ENCODE measurements at regions not wholly inside any gene's neighbourhood (a gene's known extent, or its start where the extent isn't known, plus 50 kb on each side); places are given as distances from the start of the nearest gene placed in this dataset.

- Histone ChIP-seq H3K36me3 (ENCODE audit: control insufficient read depth in 2 of 2, insufficient read depth in 1 of 2, low read length in 2 of 2) (no peaks in the 10 kb centered on the region), H3K9me3 (ENCODE audit: control insufficient read depth, insufficient read depth, low read depth, low read length) (no peaks in the 10 kb centered on the region), H3K27ac (ENCODE audit: extremely low read depth, low read depth, low read length) (no peak overlapping the region), H3K4me1 (ENCODE audit: control insufficient read depth, insufficient read depth, low read length) (no peaks in the 10 kb centered on the region), H3K4me3 (ENCODE audit: low read depth, low read length) (no peak overlapping the region)
- CTCF ChIA-PET, result no interaction called here
- POLR2A ChIA-PET, result no interaction called here
- TF ChIP-seq ZNF596 (tag by site-specific recombination; IDR thresholded peaks at IDR 0.05), result no peak
- no peak for TF ChIP-seq ZBTB49 (tag by site-specific recombination; IDR thresholded peaks at IDR 0.05; ENCODE audit: low read depth)
- no peak for TF ChIP-seq ZNF19 (tag by site-specific recombination; IDR thresholded peaks at IDR 0.05; ENCODE audit: low read depth)
- no peak for TF ChIP-seq SP2 (tag by site-specific recombination; IDR thresholded peaks at IDR 0.05)
- TF ChIP-seq ZNF473 (tag by site-specific recombination; IDR thresholded peaks at IDR 0.05), result no peak
- TF ChIP-seq ZNF701 (tag by site-specific recombination; IDR thresholded peaks at IDR 0.05), result no peak
- no peak for TF ChIP-seq ZSCAN16 (tag by site-specific recombination; IDR thresholded peaks at IDR 0.05)
Observed at GRCh38 chr2:114108824-114109416, 219.0 kb downstream of the ACTR3 start.

GRCh38 chr2:114111329-114111728 lies 221.4 kb downstream of the ACTR3 start:
- no peaks in the 10 kb centered on the region for H3K36me3 ChIP-seq (ENCODE audit: control insufficient read depth in 2 of 2, insufficient read depth in 1 of 2, low read length in 2 of 2)
- ChIA-PET POLR2A (no interaction called here), CTCF (no interaction called here)
- H3K9me3 ChIP-seq (ENCODE audit: control insufficient read depth, insufficient read depth, low read depth, low read length), result no peaks in the 10 kb centered on the region
- no peak overlapping the region for H3K4me3 ChIP-seq (ENCODE audit: low read depth, low read length)
- H3K27ac ChIP-seq (ENCODE audit: extremely low read depth, low read depth, low read length), result no peak overlapping the region
- no peak for TF ChIP-seq ZNF837 (tag by site-specific recombination; IDR thresholded peaks at IDR 0.05)
- TF ChIP-seq OVOL3 (tag by site-specific recombination; IDR thresholded peaks at IDR 0.05), result no peak
- no peak for TF ChIP-seq ZBTB49 (tag by site-specific recombination; IDR thresholded peaks at IDR 0.05; ENCODE audit: low read depth)
- no peak for TF ChIP-seq ZNF366 (tag by site-specific recombination; conservative IDR thresholded peaks at IDR 0.05)
- no peak for TF ChIP-seq ZBTB20 (tag by site-specific recombination; IDR thresholded peaks at IDR 0.05)
- no peak for TF ChIP-seq PRDM10 (tag by site-specific recombination; IDR thresholded peaks at IDR 0.05)
- no peak for TF ChIP-seq TRIM28 (IDR thresholded peaks at IDR 0.05; ENCODE audit: borderline replicate concordance, low read length)
- no peak for TF ChIP-seq ZNF114 (tag by site-specific recombination; IDR thresholded peaks at IDR 0.05)
- H3K4me1 ChIP-seq (ENCODE audit: control insufficient read depth, insufficient read depth, low read length), result no peaks in the 10 kb centered on the region

GRCh38 chr2:114113518-114113917 lies 223.6 kb downstream of the ACTR3 start:
- Histone ChIP-seq H3K4me3 (ENCODE audit: low read depth, low read length) (no peak overlapping the region), H3K36me3 (ENCODE audit: control insufficient read depth in 2 of 2, insufficient read depth in 1 of 2, low read length in 2 of 2) (no peaks in the 10 kb centered on the region), H3K27ac (ENCODE audit: extremely low read depth, low read depth, low read length) (no peak overlapping the region), H3K9me3 (ENCODE audit: control insufficient read depth, insufficient read depth, low read depth, low read length) (no peaks in the 10 kb centered on the region), H3K4me1 (ENCODE audit: control insufficient read depth, insufficient read depth, low read length) (no peaks in the 10 kb centered on the region)
- CTCF ChIA-PET, result no interaction called here
- POLR2A ChIA-PET, result no interaction called here
- TF ChIP-seq ZNF404 (tag by site-specific recombination; IDR thresholded peaks at IDR 0.05), result no peak
- no peak for TF ChIP-seq BCL11A (tag by site-specific recombination; IDR thresholded peaks at IDR 0.05; ENCODE audit: low read depth)
- no peak for TF ChIP-seq WT1 (tag by site-specific recombination; IDR thresholded peaks at IDR 0.05)
- TF ChIP-seq ZNF529 (tag by site-specific recombination; IDR thresholded peaks at IDR 0.05; ENCODE audit: insufficient replicate concordance), result no peak
- TF ChIP-seq REST (tag by site-specific recombination; IDR thresholded peaks at IDR 0.05), result no peak

All from HEK293 (cell line).